HTR-8/SVneo (cell line): ENCODE measurements at regions not wholly inside any gene's neighbourhood (a gene's known extent, or its start where the extent isn't known, plus 50 kb on each side); places are given as distances from the start of the nearest gene placed in this dataset.

Experiments
- DNase-seq: peaks from one replicate; pipeline ENCODE4 v3.0.0; 2011; ENCODE audit warnings: low spot score, mixed read lengths; ENCODE audit not compliant: insufficient read length
- FAIRE-seq: peaks from 2 replicates; lab custom pipeline; 2011; peaks lifted over from hg19 to GRCh38; lab: Jason Lieb, UNC

GRCh38 chrX:10381193-10381592 lies 224.4 kb downstream of the CLCN4 start:
- FAIRE-seq (no peak), DNase-seq (no peak)

GRCh38 chrX:10387011-10387410 lies 230.2 kb downstream of the CLCN4 start:
- FAIRE-seq (no peak), DNase-seq (no peak)

- DNase-seq (no peak), FAIRE-seq (no peak)
Observed at GRCh38 chrX:10390187-10390586, 230.2 kb downstream of the MID1 start.

GRCh38 chrX:10393241-10393640 lies 227.1 kb downstream of the MID1 start:
- FAIRE-seq (no peak), DNase-seq (no peak)

- DNase-seq (no peak), FAIRE-seq (no peak)
Observed at GRCh38 chrX:10393899-10394298, 226.5 kb downstream of the MID1 start.

GRCh38 chrX:10395179-10395578 lies 225.2 kb downstream of the MID1 start:
- DNase-seq (no peak), FAIRE-seq (no peak)
